ENCODE measurements at regions not wholly inside any gene's neighbourhood (a gene's known extent, or its start where the extent isn't known, plus 50 kb on each side); places are given as distances from the start of the nearest gene placed in this dataset.

DNA sequence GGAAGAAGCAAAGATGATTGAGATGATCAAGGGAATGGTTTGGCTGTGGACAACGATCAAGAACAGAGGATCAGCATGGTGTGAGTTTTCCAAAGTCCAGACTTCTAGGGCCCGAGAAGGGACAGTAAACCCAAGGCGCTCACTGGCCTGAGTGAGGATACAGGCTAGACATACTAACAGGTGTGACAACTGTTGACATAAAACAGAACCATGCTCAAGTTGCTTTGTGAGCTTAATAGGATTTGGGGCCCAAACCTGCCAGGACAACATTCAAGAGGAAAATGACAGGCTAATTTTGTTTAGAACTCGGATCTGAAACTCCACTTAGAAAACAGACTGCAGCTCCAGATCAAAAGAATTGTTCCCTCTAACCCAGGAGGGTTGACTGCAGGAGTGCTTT is 68.1 kb upstream of the ACKR3 start:
- no peak for DNase-seq

DNA sequence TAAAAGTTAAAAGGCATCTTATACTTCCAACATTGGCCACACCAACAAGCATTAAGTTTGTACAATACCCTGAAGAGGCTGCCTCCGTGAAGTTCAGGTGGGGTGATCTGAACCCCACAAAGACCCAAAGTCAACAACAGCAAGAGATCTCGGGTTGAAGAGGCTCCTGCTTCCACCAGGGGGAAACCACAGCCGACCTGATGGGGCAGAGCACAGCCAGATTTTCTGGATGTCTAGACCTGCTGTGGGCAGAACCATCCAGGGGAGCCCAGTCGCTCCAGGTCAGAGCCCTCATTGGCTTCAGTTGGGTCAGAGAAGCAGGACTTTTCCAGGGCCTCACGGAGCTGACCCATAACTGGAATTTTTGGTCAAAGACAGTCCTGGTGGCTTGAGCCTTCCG is 66.5 kb upstream of the ACKR3 start:
- DNase-seq = peak; percentile 4

DNA sequence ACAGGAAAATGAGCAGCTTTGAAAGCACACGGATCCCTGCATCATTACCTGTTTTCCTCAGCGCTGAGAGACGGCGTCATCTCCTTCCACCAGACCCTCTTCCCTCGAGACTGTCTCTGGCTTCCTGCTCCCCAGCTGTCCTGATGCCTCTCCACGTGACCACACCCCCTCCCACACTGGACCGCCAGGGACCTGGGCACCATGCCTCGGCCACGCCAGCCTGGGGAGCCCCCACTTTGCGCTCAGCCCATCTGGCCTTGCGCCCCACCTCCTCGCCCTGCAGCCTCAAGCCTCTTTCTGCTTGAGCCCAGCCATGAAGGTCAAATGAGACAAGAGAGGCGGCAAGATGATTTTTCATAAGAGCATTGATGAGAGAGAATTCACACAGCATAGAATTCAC is 66.0 kb upstream of the ACKR3 start:
- DNase-seq = no peak

DNA sequence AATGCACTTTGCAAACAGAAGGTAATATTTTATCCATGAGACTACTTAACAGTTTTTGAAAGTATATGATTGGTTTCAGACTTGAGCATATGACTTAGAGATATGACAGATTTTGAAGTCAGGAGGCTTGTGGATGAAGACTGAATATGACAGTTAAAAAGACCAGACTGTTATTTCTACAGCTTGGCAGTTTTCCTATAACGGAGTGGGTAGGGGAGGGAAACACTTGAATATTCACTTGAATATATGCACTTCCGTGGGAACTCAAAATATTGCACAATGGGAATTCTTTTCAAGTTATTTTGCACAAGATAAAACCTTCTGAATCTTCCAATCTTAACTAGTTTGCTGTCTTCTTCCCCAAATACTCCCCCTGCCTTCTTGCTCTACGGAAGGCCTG is 64.6 kb upstream of the ACKR3 start:
- DNase-seq = no peak

DNA sequence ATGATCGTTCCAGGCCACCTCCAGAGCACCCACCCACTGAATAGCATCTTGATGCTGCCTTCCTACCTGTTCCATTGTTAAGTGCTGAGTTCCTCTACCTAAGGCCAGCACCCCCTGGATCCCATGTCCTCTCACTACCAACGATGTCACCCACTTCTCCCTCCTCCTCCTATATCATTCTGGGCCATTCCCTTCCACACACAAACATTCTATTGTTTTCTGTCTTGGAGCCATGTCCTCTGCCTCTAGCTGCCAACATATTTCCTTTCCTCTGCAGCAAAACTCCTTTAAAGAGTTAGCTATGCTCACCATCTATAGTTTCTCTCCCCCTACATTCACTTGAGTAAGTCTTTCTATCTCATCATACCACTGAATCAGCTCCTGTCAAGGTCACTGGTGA is 64.0 kb upstream of the ACKR3 start:
- DNase-seq = no peak

DNA sequence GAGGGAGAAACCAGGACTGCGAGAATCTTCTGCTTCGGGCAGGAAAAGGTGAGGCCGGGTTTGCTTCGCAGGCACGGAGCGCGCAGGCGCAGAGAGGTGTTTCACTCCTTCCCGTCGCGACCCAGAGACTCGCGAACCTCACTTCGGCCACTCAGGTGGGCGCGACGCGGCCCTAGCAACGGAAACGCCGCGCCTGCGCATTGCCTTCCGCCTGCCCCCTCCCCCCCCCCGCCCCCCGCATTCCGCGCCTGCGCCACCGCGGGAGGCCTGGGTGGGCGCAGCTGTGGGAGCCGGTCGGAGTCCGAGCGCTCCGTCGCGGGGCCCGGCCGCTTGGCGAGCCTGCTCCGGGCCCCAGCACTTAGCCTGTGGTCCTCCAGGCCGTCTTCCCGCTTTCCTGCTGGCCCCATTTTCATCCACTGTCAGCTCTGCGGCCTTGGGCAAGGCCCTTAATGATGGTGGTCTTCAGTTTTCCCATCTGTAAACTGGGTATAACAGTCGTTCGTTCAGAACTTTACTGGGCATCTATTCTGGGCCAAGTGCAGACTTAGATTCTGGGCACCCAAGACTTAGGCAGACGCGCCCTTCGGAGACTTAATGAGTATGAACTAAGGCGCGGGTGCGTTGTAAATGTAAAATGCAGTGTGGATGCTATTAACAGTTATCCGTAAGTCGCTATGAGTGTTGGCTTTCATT is 62.1 kb upstream of the ACKR3 start:
- DNase-seq = peak; percentile 70

DNA sequence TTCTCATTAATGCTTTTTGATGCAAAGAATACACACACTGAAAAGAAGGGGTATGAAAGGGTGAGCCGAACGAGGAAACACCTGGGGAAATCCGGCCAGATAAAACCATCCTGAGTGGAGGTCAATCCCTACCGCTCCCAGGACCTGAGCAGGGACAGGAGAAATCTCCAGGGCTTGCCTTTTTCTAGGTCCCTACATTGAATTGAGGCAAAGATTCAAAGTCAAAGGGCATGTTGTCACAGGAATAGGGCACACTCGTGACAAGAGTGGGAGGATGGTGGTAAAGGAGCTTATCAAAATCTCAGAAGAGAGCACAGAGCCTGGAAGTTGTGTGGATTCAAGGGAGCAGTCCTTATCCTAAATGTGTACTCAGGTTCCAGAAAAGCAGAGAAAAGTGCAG is 61.2 kb upstream of the ACKR3 start:
- no peak for DNase-seq

DNA sequence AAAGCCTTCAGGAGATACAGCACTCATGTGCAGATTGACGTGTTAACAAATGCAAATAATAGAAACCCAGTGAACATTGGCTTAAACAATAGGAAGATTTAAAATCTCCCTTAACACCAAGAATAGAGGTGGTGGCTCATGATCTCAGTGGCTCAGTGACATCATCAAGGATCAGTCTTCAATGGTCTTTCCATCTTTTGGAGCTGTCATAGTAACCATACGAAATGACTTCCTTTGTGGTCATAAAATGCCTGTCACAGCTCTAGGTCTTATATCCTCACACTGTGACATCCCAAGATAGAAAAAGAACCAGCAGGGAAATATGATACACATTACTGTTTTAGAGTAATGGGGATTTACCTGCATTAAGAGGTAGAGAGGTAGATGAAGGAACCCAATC is 59.6 kb upstream of the ACKR3 start:
- no peak for DNase-seq

DNA sequence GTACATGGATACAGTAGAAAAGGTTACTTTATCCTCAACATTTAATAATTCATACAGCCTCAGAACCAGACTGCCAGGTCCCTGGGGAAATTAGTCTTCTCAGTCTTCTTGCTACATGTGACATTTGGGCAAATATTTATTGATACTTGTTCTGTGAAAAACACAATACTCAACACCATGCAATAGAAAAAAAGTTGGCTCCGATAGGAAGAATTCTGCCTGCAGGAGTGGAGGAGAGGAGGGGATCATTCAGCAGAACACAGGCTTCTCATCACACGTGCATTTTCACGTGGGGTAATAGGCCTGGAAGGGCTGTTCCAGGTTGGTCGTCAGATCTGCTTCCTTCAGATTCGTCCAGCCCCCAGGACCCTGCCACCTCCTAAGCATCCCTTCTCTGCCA is 58.4 kb upstream of the ACKR3 start:
- no peak for DNase-seq

DNA sequence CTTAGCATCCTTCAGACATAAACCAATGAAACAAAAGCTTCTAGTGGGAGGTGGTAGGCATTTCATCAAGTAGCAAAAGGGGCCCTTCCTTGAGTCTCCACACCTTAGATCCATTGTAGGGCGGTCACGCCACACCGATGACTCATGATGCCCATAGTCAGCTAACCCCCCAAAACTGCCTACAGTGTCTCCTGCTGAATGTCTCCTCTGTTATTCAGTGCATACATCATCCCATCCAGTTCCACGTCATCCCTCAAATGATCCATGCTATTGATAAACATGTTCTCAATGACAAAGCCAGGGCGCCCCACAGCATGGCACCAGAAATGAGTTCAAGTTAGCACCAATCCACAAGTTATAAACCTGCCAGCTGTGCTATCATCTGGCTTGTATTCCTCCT is 57.4 kb upstream of the ACKR3 start:
- DNase-seq = no peak

DNA sequence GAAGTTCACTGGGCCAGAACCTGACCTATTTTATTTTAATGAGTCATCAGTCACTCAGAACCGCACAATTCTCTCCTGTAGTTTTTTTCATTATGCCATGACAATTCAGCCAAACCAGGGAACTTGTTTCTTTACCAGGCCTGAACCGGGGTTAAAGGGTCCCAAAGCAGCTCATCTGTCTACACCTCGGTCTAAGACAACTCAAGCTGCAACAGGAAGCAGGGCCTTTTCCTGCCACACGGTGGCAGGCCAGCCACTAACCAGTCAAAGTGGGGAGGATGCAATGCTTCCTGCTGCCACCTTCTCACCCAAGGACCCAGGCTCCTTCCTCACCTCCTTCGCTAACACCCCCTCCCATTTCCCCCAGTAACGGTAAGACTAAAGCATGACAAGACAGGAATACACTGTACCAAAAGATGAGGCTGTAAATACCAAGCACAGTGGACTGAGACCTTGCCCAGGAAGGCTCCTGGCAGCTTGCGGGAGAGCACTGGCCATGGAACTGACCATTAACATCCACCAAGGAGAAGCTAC is 56.7 kb upstream of the ACKR3 start:
- peak; percentile 78 for DNase-seq

DNA sequence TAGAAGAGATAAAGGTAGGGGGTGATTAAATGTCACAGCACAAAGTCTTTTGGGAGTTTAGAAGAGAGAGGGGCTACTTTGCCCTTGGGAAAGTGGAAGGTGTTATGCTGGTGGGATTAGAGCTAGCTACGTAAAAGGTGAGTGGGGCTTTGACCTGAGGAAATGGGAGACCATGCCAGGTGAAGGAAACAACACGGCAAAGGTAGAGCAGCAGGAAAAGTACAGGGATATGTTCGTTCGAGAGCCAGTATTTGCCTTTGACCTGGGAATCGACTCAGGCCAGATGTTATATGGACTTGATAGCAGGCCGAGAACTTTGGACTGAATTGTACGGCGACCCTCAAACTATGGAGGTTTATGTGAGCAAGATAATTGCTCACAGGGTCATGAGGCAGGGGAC is 55.7 kb upstream of the ACKR3 start:
- no peak for DNase-seq

DNA sequence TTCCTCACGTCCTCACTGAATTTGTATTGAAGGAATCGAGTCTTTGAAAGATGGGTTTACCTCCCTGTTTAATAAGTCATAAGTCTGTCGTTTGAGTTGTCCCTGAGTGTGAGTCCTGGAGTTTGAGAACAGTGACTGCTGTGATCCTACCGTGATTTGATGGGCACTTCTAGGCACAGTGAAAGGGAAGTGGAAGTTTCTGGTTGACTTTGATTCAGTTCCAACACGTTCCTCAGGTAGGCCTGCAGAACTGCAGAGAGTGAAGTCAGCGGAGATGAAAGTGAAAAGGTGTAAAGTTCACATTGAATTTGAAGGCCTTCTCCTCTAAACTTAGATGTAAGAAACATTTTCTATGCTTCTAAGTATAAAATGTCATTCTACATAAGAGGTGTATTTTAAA is 52.9 kb upstream of the ACKR3 start:
- DNase-seq = no peak

DNA sequence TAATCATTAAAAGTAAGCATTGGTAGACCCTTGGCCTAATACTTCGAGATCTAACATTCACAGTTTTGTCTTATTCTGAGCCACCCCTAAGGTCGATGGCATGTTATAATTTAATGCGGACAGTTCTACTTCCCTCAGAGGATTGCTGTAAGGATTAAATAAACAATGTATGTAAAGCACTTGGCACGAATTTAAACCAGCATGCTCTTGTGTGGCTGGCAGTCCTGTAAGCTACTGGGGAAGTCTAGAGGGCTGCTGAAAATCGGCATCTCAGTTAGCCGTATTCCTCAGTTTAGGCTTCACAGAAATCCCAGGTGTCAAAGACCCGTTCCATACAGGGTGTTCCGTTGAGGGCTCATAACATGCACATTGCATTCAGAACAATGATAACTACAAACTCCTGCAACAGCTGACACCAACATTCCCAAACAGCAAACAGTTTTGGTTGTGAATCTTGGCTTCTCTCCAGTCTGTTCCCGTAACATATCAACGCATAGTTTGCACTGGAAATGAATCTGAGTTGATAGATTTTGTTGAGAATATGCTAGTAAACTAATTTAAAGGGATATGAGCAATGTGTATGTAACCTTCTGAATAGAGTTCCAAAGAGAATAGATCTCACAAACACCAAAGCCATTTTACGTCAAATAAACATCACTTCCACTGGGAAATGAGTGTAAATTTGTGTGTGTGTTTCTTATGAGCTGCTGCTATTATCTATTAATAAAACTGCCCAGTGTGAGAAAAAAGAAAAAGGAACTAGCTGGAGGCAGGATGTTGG is 52.2 kb upstream of the ACKR3 start:
- DNase-seq = no peak
